Neuronal stem cell (in vitro differentiated cells): ENCODE measurements at regions not wholly inside any gene's neighbourhood (a gene's known extent, or its start where the extent isn't known, plus 50 kb on each side); places are given as distances from the start of the nearest gene placed in this dataset.

Experiments used
- DNase-seq: peaks from one replicate; pipeline ENCODE4 v3.0.0-alpha.2; 2013; ENCODE audit warnings: low spot score
- H2AFZ ChIP-seq: one replicate; pipeline ENCODE4 v1.6.1; 2013; ENCODE audit warnings: mild to moderate bottlenecking, low read length, inconsistent platforms
- H2AK5ac ChIP-seq: 2 replicates; pipeline ENCODE4 v1.6.1; 2013; ENCODE audit warnings: low read depth, mild to moderate bottlenecking, inconsistent platforms, low read length, moderate library complexity, mixed read lengths
- H2BK120ac ChIP-seq: 2 replicates; pipeline ENCODE4 v1.6.1; 2013; ENCODE audit warnings: low read depth, mild to moderate bottlenecking, inconsistent platforms, low read length, moderate library complexity, mixed read lengths
- H2BK12ac ChIP-seq: one replicate; pipeline ENCODE4 v1.6.1; 2013; ENCODE audit warnings: low read length, inconsistent platforms
- H2BK15ac ChIP-seq: 2 replicates; pipeline ENCODE4 v1.6.1; 2013; ENCODE audit warnings: mild to moderate bottlenecking, low read length, inconsistent platforms, mixed read lengths
- H2BK5ac ChIP-seq: one replicate; pipeline ENCODE4 v1.6.1; 2013; ENCODE audit warnings: inconsistent platforms, mild to moderate bottlenecking, low read length, moderate library complexity
- H3K14ac ChIP-seq: one replicate; pipeline ENCODE4 v1.6.1; 2013; ENCODE audit warnings: low read length, inconsistent platforms
- H3K18ac ChIP-seq: 2 replicates; pipeline ENCODE4 v1.6.1; 2013; ENCODE audit warnings: low read length, inconsistent platforms
- H3K23ac ChIP-seq: 2 replicates; pipeline ENCODE4 v1.6.1; 2013; ENCODE audit warnings: low read depth, mild to moderate bottlenecking, mixed read lengths, low read length, inconsistent platforms; ENCODE audit not compliant: poor library complexity
- H3K27ac ChIP-seq: replicated peaks from 3 replicates; pipeline ENCODE4 v1.5.1; 2013; ENCODE audit warnings: low read length, inconsistent platforms
- H3K27me3 ChIP-seq, 3 experiments: 2 replicates each; pipeline ENCODE4 v1.6.1; 2013; ENCODE audit warnings: low read length in 3 of 3, mild to moderate bottlenecking in 2 of 3, inconsistent platforms in 1 of 3, low read depth in 1 of 3, mixed read lengths in 1 of 3, moderate library complexity in 1 of 3; ENCODE audit not compliant: control insufficient read depth in 3 of 3, insufficient read depth in 3 of 3
- H3K36me3 ChIP-seq, 2 donors: replicated peaks in 1 of 2; 2 replicates each; pipeline ENCODE4 v1.6.1; 2013; ENCODE audit warnings: low read length in 2 of 2; ENCODE audit not compliant: control insufficient read depth in 2 of 2, insufficient read depth in 2 of 2
- H3K4ac ChIP-seq: 2 replicates; pipeline ENCODE4 v1.6.1; 2013; ENCODE audit warnings: inconsistent platforms, mild to moderate bottlenecking, low read length, moderate library complexity
- H3K4me1 ChIP-seq, 2 donors: 1 replicate in 1 of 2; 2 replicates in 1 of 2; pipeline ENCODE4 v1.6.1; 2013; ENCODE audit warnings: low read length in 2 of 2, low read depth in 1 of 2; ENCODE audit not compliant: control insufficient read depth in 2 of 2, insufficient read depth in 1 of 2
- H3K4me2 ChIP-seq: one replicate; pipeline ENCODE4 v1.6.1; 2013; ENCODE audit warnings: mild to moderate bottlenecking, low read length, inconsistent platforms; ENCODE audit not compliant: insufficient read depth, poor library complexity, severe bottlenecking
- H3K4me3 ChIP-seq, 2 donors: 2 replicates each; pipeline ENCODE4 v1.5.1; 2013; ENCODE audit warnings: low read length in 2 of 2, mild to moderate bottlenecking in 2 of 2, inconsistent platforms in 1 of 2, moderate library complexity in 1 of 2
- H3K79me1 ChIP-seq: one replicate; pipeline ENCODE4 v1.6.1; 2013; ENCODE audit warnings: low read depth, mild to moderate bottlenecking, inconsistent platforms, low read length, moderate library complexity
- H3K9ac ChIP-seq: one replicate; pipeline ENCODE4 v1.6.1; 2013; ENCODE audit warnings: mild to moderate bottlenecking, low read depth, low read length, inconsistent platforms; ENCODE audit not compliant: poor library complexity
- H3K9me3 ChIP-seq, 2 donors: replicated peaks in 1 of 2; 2 replicates each; pipeline versions ENCODE3 to v1.6.1; 2013; ENCODE audit warnings: low read length in 2 of 2, mild to moderate bottlenecking in 2 of 2, inconsistent platforms in 1 of 2, low read depth in 1 of 2, mixed read lengths in 1 of 2, moderate library complexity in 1 of 2; ENCODE audit not compliant: control insufficient read depth in 2 of 2, insufficient read depth in 1 of 2
- H4K8ac ChIP-seq: one replicate; pipeline ENCODE4 v1.6.1; 2013; ENCODE audit warnings: low read depth, mild to moderate bottlenecking, inconsistent platforms, low read length, moderate library complexity
- H4K91ac ChIP-seq: one replicate; pipeline ENCODE4 v1.6.1; 2013; ENCODE audit warnings: low read length, low read depth, mild to moderate bottlenecking, inconsistent platforms; ENCODE audit not compliant: poor library complexity
- WGBS, 2 donors: extraction: QIAGEN DNeasy Blood & Tissue Kit; methylation state at CpG; one replicate each; pipeline ENCODE4 v1.1.7; 2013; ENCODE audit warnings: missing lambda C conversion rate in 2 of 2, mixed read lengths in 1 of 2; ENCODE audit not compliant: insufficient read length in 2 of 2, insufficient replicate concordance in 1 of 2; ENCODE audit errors: extremely low coverage in 2 of 2; 5-methylcytosine and 5-hydroxymethylcytosine counted together

DNA sequence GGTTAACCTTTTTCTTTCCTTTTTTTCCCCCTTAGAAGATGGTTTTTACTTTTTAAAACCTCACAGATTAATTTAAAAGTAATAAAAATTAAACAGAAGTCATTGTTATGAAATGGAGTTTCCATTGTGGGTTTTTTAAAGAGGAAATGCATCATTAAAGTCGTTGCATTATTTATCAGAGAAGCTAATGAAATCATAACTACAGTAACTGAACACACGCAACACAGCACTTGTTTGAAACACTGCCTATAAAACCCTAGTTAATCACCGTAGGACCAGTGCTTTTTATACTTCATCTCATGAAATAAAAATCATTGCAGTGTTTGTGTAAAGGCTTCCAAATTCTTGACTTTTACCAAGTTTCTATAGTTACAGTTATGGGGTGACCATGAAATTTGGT is 82.4 kb upstream of the NTRK2 start:
- no peak overlapping the region for H3K27ac ChIP-seq
- H3K4me3 ChIP-seq, result no peak overlapping the region
- no CpG with 5 or more reads among the region's 3 CpGs for WGBS, 2 donors
- no peak overlapping the region for H3K4me2 ChIP-seq
- no peak overlapping the region for H3K23ac ChIP-seq
- no peak overlapping the region for H2AK5ac ChIP-seq
- no peak overlapping the region for H2BK12ac ChIP-seq
- H2BK5ac ChIP-seq, result no peak overlapping the region
- H3K18ac ChIP-seq, result no peak overlapping the region
- H3K36me3 ChIP-seq, result no peaks in the 10 kb centered on the region
- H3K4ac ChIP-seq, result no peak overlapping the region
- no peak overlapping the region for H2AFZ ChIP-seq
- H3K79me1 ChIP-seq, result no peaks in the 10 kb centered on the region
- H4K91ac ChIP-seq, result no peak overlapping the region
- no peaks in the 10 kb centered on the region for H3K4me1 ChIP-seq
- no peak overlapping the region for H4K8ac ChIP-seq
- no peak for DNase-seq
- no peaks in the 10 kb centered on the region for H3K9me3 ChIP-seq
- H3K27me3 ChIP-seq, result no peaks in the 10 kb centered on the region
- H2BK120ac ChIP-seq, result no peak overlapping the region
- no peak overlapping the region for H3K14ac ChIP-seq
- H3K9ac ChIP-seq, result no peak overlapping the region
- no peak overlapping the region for H2BK15ac ChIP-seq

DNA sequence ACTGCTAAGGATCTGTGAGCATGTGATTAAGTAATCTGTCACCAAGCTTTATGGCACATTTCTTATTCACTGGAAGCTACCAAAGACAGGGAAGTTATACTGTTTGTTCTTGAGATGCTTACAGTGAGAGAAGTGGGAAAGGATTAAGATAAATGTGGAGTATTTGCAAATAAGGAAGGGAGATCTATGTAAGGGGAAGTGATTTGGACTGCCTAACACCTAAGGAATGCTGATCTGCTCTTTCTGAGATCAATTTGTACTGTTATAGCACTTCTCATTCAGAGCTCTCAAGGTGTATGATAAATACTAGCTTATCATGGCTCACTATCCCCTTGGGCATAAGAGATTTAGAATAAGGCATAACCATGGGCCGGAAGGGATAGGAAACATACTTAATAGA is 80.0 kb upstream of the NTRK2 start:
- WGBS, 2 donors, result no CpG with 5 or more reads among the region's 1 CpG
- no peaks in the 10 kb centered on the region for H3K27me3 ChIP-seq
- DNase-seq, result no peak
- no peak overlapping the region for H3K4ac ChIP-seq
- H3K79me1 ChIP-seq, result no peaks in the 10 kb centered on the region
- no peak overlapping the region for H3K18ac ChIP-seq
- no peak overlapping the region for H2AFZ ChIP-seq
- H2BK12ac ChIP-seq, result no peak overlapping the region
- no peaks in the 10 kb centered on the region for H3K4me1 ChIP-seq
- no peak overlapping the region for H4K91ac ChIP-seq
- no peak overlapping the region for H2BK120ac ChIP-seq
- H3K14ac ChIP-seq, result no peak overlapping the region
- no peak overlapping the region for H3K23ac ChIP-seq
- H4K8ac ChIP-seq, result no peak overlapping the region
- H3K4me3 ChIP-seq, result no peak overlapping the region
- H3K9me3 ChIP-seq, result no peaks in the 10 kb centered on the region
- no peak overlapping the region for H3K9ac ChIP-seq
- no peak overlapping the region for H3K4me2 ChIP-seq
- no peaks in the 10 kb centered on the region for H3K36me3 ChIP-seq
- H2BK15ac ChIP-seq, result no peak overlapping the region
- H3K27ac ChIP-seq, result no peak overlapping the region
- H2BK5ac ChIP-seq, result no peak overlapping the region
- H2AK5ac ChIP-seq, result no peak overlapping the region

GRCh38 chr9:84590706-84591105 is 78.8 kb upstream of the NTRK2 start:
- Histone ChIP-seq H2AK5ac (no peak overlapping the region), H4K8ac (no peak overlapping the region), H3K4me1 (no peaks in the 10 kb centered on the region), H3K27ac (no peak overlapping the region), H3K9me3 (no peaks in the 10 kb centered on the region), H3K4ac (no peak overlapping the region), H2BK5ac (no peak overlapping the region), H2AFZ (no peak overlapping the region), H3K9ac (no peak overlapping the region), H3K27me3 (no peaks in the 10 kb centered on the region), H3K14ac (no peak overlapping the region), H2BK15ac (no peak overlapping the region), H3K4me3 (no peak overlapping the region), H2BK120ac (no peak overlapping the region), H3K4me2 (no peak overlapping the region), H2BK12ac (no peak overlapping the region), H4K91ac (no peak overlapping the region), H3K79me1 (no peaks in the 10 kb centered on the region), H3K23ac (no peak overlapping the region), H3K18ac (no peak overlapping the region), H3K36me3 (no peaks in the 10 kb centered on the region)
- DNase-seq, result no peak
- no CpG with 5 or more reads among the region's 4 CpGs for WGBS, 2 donors

- no peak overlapping the region for H3K9ac ChIP-seq
- no peak overlapping the region for H2BK12ac ChIP-seq
Observed at GRCh38 chr9:84592918-84593317, 76.6 kb upstream of the NTRK2 start.

More at GRCh38 chr9:84592918-84593317, 76.6 kb upstream of the NTRK2 start:
- no peaks in the 10 kb centered on the region for H3K27me3 ChIP-seq
- no peaks in the 10 kb centered on the region for H3K79me1 ChIP-seq
- no peak overlapping the region for H2BK5ac ChIP-seq
- H3K27ac ChIP-seq, result no peak overlapping the region
- H3K18ac ChIP-seq, result no peak overlapping the region
- no peak overlapping the region for H3K4me3 ChIP-seq
- H4K91ac ChIP-seq, result no peak overlapping the region
- no peak overlapping the region for H3K14ac ChIP-seq
- DNase-seq, result no peak
- H3K23ac ChIP-seq, result no peak overlapping the region
- no peak overlapping the region for H2BK15ac ChIP-seq
- H2AK5ac ChIP-seq, result no peak overlapping the region
- H3K36me3 ChIP-seq, result no peaks in the 10 kb centered on the region
- H3K9me3 ChIP-seq, result no peaks in the 10 kb centered on the region
- no peak overlapping the region for H3K4ac ChIP-seq
- no peak overlapping the region for H4K8ac ChIP-seq
- H2AFZ ChIP-seq, result no peak overlapping the region
- no CpG with 5 or more reads among the region's 4 CpGs for WGBS, 2 donors
- no peaks in the 10 kb centered on the region for H3K4me1 ChIP-seq
- no peak overlapping the region for H3K4me2 ChIP-seq
- no peak overlapping the region for H2BK120ac ChIP-seq
